NCI-H82 treated with DMSO at 0.1 percent for 48 hours (cell line): ENCODE measurements at regions not wholly inside any gene's neighbourhood (a gene's known extent, or its start where the extent isn't known, plus 50 kb on each side); places are given as distances from the start of the nearest gene placed in this dataset.
"Not testable (repeated sequence)": the region's sequence is repeated elsewhere in the genome, so short reads cannot be mapped to it uniquely, and the experiment has no call there.

Experiments
- DNase-seq: peaks from one replicate; lab custom pipeline; 2025; ENCODE audit not compliant: unreplicated experiment; lab: John Stamatoyannopoulos, UW

- DNase-seq, result no peak
These were observed 467.9 kb upstream of the TENM3 start for GRCh38 chr4:181775298-181775697.

GRCh38 chr4:181776264-181777054 lies 466.7 kb upstream of the TENM3 start:
- no peak for DNase-seq

- no peak for DNase-seq
These were observed 465.7 kb upstream of the TENM3 start for GRCh38 chr4:181777518-181777917.

GRCh38 chr4:181784881-181785280 lies 458.3 kb upstream of the TENM3 start:
- DNase-seq, result no peak

GRCh38 chr4:181792641-181793040 lies 450.6 kb upstream of the TENM3 start:
- no peak for DNase-seq

GRCh38 chr4:181793096-181793495 lies 450.1 kb upstream of the TENM3 start:
- no peak for DNase-seq

GRCh38 chr4:181796502-181796901 lies 446.7 kb upstream of the TENM3 start:
- no peak for DNase-seq

- DNase-seq, result no peak
These were observed 444.7 kb upstream of the TENM3 start for GRCh38 chr4:181798536-181798935.

GRCh38 chr4:181799561-181800069 lies 443.6 kb upstream of the TENM3 start:
- DNase-seq, result no peak

- DNase-seq, result no peak
These were observed 441.0 kb upstream of the TENM3 start for GRCh38 chr4:181802207-181802606.

GRCh38 chr4:181807771-181808170 lies 435.4 kb upstream of the TENM3 start:
- DNase-seq, result no peak

GRCh38 chr4:181810711-181811110 lies 432.5 kb upstream of the TENM3 start:
- DNase-seq, result no peak

- DNase-seq, result not testable (repeated sequence)
These were observed 431.7 kb upstream of the TENM3 start for GRCh38 chr4:181811550-181811949.

- no peak for DNase-seq
These were observed 423.3 kb upstream of the TENM3 start for GRCh38 chr4:181819946-181820345.

- DNase-seq, result no peak
These were observed 422.6 kb upstream of the TENM3 start for GRCh38 chr4:181820553-181820952.

- DNase-seq, result no peak
These were observed 421.9 kb upstream of the TENM3 start for GRCh38 chr4:181821039-181822004.

- no peak for DNase-seq
These were observed 421.2 kb upstream of the TENM3 start for GRCh38 chr4:181822005-181822375.

- no peak for DNase-seq
These were observed 420.0 kb upstream of the TENM3 start for GRCh38 chr4:181823183-181823582.

- DNase-seq, result no peak
These were observed 419.6 kb upstream of the TENM3 start for GRCh38 chr4:181823645-181824044.

- no peak for DNase-seq
These were observed 417.6 kb upstream of the TENM3 start for GRCh38 chr4:181825564-181825963.

- DNase-seq, result no peak
These were observed 416.0 kb upstream of the TENM3 start for GRCh38 chr4:181827246-181827645.
